B cell (primary cell): ENCODE measurements at regions not wholly inside any gene's neighbourhood (a gene's known extent, or its start where the extent isn't known, plus 50 kb on each side); places are given as distances from the start of the nearest gene placed in this dataset.

ENCODE experiments used
- EZH2 ChIP-seq: IDR thresholded peaks from 2 replicates; pipeline ENCODE4 v1.6.1; 2012; ENCODE audit warnings: borderline replicate concordance, low read depth, mild to moderate bottlenecking, moderate library complexity, low read length; ENCODE audit not compliant: insufficient read depth, poor library complexity, severe bottlenecking
- TF ChIP-seq, protein P1 (sequence below): fragments of 200-600 bp; IDR thresholded peaks from one replicate; pipeline ENCODE4 v1.8.0; 2022; ENCODE audit warnings: antibody characterized with exemption, mild to moderate bottlenecking

DNA sequence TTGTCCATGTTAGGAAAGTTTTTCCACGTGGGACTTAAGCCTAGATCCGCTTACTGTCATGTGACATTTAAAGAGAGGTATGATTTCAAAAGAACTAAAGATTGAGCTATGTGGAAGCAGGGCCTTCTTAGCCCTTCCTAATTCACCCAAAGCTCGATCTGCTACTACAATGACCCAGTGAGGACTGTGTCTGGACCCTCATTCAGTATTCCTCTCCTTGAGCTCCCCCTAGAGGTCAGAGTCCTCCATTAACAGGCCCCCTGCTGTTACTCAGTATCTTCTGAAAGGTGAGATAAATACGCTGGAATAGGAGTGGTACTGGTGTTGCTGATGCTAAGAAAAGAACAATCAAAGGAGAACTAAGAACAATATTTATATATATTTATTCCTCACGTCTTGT lies 414.0 kb downstream of the GJA1 start:
- TF ChIP-seq, protein P1, sequence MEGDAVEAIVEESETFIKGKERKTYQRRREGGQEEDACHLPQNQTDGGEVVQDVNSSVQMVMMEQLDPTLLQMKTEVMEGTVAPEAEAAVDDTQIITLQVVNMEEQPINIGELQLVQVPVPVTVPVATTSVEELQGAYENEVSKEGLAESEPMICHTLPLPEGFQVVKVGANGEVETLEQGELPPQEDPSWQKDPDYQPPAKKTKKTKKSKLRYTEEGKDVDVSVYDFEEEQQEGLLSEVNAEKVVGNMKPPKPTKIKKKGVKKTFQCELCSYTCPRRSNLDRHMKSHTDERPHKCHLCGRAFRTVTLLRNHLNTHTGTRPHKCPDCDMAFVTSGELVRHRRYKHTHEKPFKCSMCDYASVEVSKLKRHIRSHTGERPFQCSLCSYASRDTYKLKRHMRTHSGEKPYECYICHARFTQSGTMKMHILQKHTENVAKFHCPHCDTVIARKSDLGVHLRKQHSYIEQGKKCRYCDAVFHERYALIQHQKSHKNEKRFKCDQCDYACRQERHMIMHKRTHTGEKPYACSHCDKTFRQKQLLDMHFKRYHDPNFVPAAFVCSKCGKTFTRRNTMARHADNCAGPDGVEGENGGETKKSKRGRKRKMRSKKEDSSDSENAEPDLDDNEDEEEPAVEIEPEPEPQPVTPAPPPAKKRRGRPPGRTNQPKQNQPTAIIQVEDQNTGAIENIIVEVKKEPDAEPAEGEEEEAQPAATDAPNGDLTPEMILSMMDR: peak; percentile 13
- TF ChIP-seq EZH2: no peak
